IPS DF 6.9 (cell line): ENCODE measurements at regions not wholly inside any gene's neighbourhood (a gene's known extent, or its start where the extent isn't known, plus 50 kb on each side); places are given as distances from the start of the nearest gene placed in this dataset.
"Not testable (repeated sequence)": the region's sequence is repeated elsewhere in the genome, so short reads cannot be mapped to it uniquely, and the experiment has no call there.

Experiments used
- DNase-seq: peaks from one replicate; pipeline ENCODE4 v3.0.0-alpha.2; 2013; ENCODE audit warnings: low read depth, low spot score
- H3K27ac ChIP-seq: one replicate; pipeline ENCODE4 v1.5.1; 2013; ENCODE audit warnings: low read length, control low read depth
- H3K27me3 ChIP-seq: 2 replicates; pipeline ENCODE4 v1.6.1; 2013; ENCODE audit warnings: mild to moderate bottlenecking, low read length; ENCODE audit not compliant: control insufficient read depth, insufficient read depth
- H3K36me3 ChIP-seq: 2 replicates; pipeline ENCODE4 v1.6.1; 2013; ENCODE audit warnings: low read length; ENCODE audit not compliant: control insufficient read depth, insufficient read depth
- H3K4me1 ChIP-seq: 2 replicates; pipeline ENCODE4 v1.6.1; 2013; ENCODE audit warnings: low read length; ENCODE audit not compliant: control insufficient read depth, insufficient read depth
- H3K4me3 ChIP-seq: 2 replicates; pipeline ENCODE4 v1.5.1; 2013; ENCODE audit warnings: mild to moderate bottlenecking, low read length
- H3K9me3 ChIP-seq: 2 replicates; pipeline ENCODE4 v1.6.1; 2013; ENCODE audit warnings: low read length, inconsistent platforms; ENCODE audit not compliant: control insufficient read depth, insufficient read depth
- WGBS: extraction: QIAGEN DNeasy Blood & Tissue Kit; methylation state at CpG from one replicate; pipeline ENCODE4 v1.1.7; 2013; ENCODE audit warnings: mixed read lengths, missing lambda C conversion rate; ENCODE audit not compliant: insufficient read length, insufficient coverage; 5-methylcytosine and 5-hydroxymethylcytosine counted together

DNA sequence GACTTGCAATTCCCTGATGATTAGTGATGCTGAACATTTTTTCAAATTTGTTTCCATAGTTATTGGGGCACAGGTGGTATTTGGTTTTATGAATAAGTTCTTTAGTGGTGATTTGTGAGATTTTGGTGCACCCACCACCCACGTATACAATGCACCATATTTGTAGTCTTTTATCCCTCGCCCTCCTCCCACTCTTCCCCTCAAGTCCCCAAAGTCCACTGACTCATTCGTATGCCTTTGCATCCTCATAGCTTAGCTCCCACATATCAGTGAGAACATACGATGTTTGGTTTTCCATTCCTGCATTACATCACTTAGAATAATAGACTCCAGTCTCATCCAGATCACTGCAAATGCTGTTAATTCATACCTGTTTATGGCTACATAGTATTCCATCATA, 167.3 kb downstream of the MYLK4 start:
- Histone ChIP-seq H3K27ac (no peak overlapping the region), H3K27me3 (no peaks in the 10 kb centered on the region), H3K4me3 (no peak overlapping the region), H3K4me1 (no peaks in the 10 kb centered on the region), H3K9me3 (no peaks in the 10 kb centered on the region), H3K36me3 (no peaks in the 10 kb centered on the region)
- no CpG with 5 or more reads among the region's 4 CpGs for WGBS
- no peak for DNase-seq

DNA sequence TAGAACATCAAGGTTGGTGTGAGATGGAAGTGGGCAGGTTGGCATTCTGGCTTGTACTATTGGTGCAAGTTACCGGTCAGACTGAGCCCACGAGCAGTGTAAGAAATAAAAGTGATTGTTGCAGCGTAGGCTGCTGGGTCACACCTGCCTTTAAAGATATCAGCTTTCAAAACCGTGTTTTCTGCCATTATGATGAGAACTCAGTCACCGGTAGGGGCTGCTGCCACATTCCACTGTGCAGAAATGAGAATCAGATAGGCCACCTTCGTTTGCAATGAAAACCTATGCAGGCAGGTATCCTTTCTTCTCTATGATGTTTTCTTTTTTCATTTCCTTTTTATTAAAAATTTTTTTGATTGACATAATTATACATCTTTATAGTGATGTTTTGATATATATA, 168.5 kb downstream of the MYLK4 start:
- no CpG with 5 or more reads among the region's 6 CpGs for WGBS

DNA sequence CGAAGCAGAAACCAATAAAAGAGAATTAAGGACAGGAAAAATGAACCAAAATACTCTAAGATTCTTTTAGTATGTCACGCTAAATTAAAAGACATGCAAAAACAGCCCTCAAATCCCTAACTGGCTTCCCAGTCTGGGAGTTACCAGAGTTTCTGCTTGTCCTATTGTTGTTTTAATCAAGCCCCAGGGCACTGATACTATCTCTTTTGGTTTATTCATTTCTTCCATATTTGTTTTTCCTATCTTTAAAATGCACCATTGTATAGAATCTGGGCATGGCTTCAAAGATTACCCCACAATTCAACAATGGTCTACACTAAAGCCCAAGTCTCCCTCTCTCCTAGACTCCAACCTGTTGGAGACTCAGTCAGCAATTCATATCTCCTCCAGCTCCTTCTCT, 169.1 kb downstream of the MYLK4 start:
- Histone ChIP-seq H3K27ac (no peak overlapping the region), H3K9me3 (no peaks in the 10 kb centered on the region), H3K27me3 (no peaks in the 10 kb centered on the region), H3K4me3 (no peak overlapping the region), H3K36me3 (no peaks in the 10 kb centered on the region), H3K4me1 (no peaks in the 10 kb centered on the region)
- WGBS: no CpG with 5 or more reads among the region's 2 CpGs
- no peak for DNase-seq

More for the DNA sequence above, 168.5 kb downstream of the MYLK4 start:
- H3K4me3 ChIP-seq: no peak overlapping the region
- no peaks in the 10 kb centered on the region for H3K9me3 ChIP-seq
- no peaks in the 10 kb centered on the region for H3K27me3 ChIP-seq
- DNase-seq: no peak
- no peaks in the 10 kb centered on the region for H3K36me3 ChIP-seq
- H3K4me1 ChIP-seq: no peaks in the 10 kb centered on the region
- H3K27ac ChIP-seq: no peak overlapping the region

DNA sequence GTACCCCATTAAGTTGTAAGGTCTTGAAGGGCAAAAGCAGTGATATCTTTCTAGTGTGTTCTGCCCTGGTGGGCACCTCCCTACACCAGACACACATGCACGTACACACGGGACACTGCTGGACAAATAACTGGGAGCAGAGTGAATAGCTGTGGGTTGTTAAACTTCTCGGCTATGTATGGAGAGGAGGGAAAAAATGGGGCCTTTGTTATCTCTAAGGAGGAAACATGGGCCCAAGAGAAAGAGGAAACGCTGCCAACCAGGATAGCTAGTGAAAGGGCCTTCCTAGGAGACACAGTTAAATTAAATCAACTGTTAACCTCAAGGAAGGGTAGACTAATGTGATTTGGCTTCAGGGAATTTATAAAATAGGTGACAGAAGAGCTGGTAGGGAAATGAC, 169.7 kb downstream of the MYLK4 start:
- DNase-seq: no peak
- Histone ChIP-seq H3K4me3 (no peak overlapping the region), H3K4me1 (no peaks in the 10 kb centered on the region), H3K27me3 (no peaks in the 10 kb centered on the region), H3K27ac (no peak overlapping the region), H3K9me3 (no peaks in the 10 kb centered on the region), H3K36me3 (no peaks in the 10 kb centered on the region)
- no CpG with 5 or more reads among the region's 4 CpGs for WGBS

DNA sequence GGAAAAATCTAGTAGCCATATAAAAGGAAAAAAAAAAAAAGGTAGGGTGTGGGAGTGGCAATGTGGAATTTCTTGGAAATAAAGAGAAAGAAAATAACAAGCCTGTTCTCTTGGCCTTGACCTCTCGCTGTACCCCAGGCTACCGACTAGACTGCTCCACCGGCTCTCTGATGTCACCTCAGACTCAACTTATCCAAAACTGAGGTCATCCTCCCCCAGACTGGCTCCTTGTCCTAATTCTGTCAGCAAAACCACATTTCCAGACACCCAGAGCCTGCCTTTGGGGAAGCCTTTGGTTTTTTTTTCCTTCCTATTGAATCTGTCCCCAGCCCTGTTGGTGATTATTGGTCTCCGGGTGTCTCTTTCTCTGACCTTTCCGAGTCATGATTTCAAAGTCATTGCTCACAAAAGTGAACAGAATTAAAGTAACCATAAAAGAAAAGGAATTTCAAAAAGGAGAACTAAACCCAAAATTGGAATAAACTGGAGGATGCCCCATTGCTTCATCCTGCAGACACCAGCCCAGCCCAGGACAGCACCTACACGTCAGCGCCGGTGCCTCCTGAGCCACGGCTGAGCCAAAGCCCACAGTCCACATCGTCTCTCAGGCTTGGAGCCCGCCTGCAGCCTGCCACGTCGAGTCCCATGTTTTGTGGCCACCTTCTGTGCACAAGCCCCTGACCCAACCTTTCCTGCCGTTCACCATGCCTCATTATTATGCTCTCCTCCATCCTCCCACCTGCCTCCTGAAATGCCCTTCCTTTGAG, 170.7 kb downstream of the MYLK4 start:
- Histone ChIP-seq H3K4me3 (no peak overlapping the region), H3K9me3 (no peaks in the 10 kb centered on the region), H3K4me1 (no peaks in the 10 kb centered on the region), H3K27me3 (no peaks in the 10 kb centered on the region), H3K27ac (no peak overlapping the region), H3K36me3 (no peaks in the 10 kb centered on the region)
- no peak for DNase-seq
- no CpG with 5 or more reads among the region's 14 CpGs for WGBS

DNA sequence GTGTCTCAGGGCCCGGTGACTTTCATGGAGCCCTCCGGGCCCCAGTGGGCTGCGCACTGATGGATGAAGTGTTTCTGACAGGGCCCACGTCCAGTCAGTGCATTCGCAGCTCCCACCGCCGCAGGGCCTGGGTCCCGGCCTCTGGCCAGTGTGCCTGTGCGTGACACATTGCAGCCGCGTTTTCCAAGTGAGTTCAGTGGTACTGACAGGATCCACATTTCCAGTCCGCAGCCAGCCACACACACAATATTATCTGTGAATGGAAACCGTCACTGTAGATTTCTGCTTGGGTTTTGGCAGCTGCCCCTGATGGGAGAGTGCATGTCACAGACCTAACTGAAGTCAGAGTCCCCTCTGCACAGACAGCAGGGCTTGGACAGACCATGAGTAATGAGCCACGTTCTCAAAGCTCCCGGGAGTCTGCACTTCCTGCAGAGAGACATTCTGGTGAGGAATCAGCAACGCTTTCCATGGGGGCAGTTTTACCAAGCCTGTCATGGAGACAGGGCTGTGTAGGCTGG, 171.4 kb downstream of the MYLK4 start:
- no peaks in the 10 kb centered on the region for H3K4me1 ChIP-seq
- H3K9me3 ChIP-seq: no peaks in the 10 kb centered on the region
- no peak overlapping the region for H3K4me3 ChIP-seq
- H3K27ac ChIP-seq: no peak overlapping the region
- DNase-seq: no peak
- no peaks in the 10 kb centered on the region for H3K27me3 ChIP-seq
- WGBS: no CpG with 5 or more reads among the region's 16 CpGs
- H3K36me3 ChIP-seq: no peaks in the 10 kb centered on the region

DNA sequence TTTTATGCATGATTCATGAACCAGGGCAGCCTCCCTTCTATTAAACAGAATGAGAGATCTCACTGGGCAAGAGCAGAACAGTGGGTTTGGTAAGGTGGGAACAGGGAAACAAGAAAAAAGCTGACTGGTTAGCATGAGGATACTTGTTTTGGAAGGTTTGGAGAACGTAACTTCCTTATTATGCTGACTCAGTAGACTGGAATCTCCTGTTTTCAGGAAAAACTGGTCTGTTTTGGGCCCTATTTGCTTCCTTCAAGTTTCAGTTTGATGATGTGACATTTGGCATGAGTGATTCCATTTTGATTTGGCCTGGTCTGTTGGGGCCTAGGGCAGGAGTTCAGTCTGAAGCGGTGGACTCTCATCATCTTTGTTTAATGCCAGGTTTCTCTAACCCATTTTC, 172.0 kb downstream of the MYLK4 start:
- Histone ChIP-seq H3K9me3 (no peaks in the 10 kb centered on the region), H3K27ac (no peak overlapping the region), H3K36me3 (no peaks in the 10 kb centered on the region), H3K27me3 (no peaks in the 10 kb centered on the region), H3K4me1 (no peaks in the 10 kb centered on the region), H3K4me3 (no peak overlapping the region)
- no peak for DNase-seq
- WGBS: no CpG with 5 or more reads among the region's 2 CpGs

DNA sequence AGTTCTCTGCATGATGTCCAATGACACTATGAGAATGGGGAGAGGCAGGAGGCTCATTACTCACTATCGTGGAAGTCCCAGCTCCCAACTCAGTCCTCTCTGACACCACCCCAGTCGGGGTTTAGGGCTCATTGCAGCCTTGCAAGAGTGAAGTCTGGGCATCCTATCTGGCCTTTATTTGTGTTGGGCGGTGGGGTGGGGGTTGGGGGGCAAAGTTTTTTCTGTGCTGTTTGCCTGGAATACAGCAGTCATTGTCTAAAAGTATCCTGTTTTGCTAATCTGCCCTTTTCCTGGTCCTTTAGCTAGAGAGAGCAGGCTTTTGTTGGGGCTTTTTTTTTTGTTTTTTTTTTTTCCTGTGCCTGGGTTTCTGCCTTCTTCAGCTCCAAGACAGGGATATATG, 174.2 kb downstream of the MYLK4 start:
- no peak for DNase-seq
- WGBS: no CpG with 5 or more reads among the region's 3 CpGs
- H3K27me3 ChIP-seq: no peaks in the 10 kb centered on the region
- H3K27ac ChIP-seq: no peak overlapping the region
- no peaks in the 10 kb centered on the region for H3K4me1 ChIP-seq
- H3K4me3 ChIP-seq: no peak overlapping the region
- no peaks in the 10 kb centered on the region for H3K36me3 ChIP-seq
- H3K9me3 ChIP-seq: no peaks in the 10 kb centered on the region

DNA sequence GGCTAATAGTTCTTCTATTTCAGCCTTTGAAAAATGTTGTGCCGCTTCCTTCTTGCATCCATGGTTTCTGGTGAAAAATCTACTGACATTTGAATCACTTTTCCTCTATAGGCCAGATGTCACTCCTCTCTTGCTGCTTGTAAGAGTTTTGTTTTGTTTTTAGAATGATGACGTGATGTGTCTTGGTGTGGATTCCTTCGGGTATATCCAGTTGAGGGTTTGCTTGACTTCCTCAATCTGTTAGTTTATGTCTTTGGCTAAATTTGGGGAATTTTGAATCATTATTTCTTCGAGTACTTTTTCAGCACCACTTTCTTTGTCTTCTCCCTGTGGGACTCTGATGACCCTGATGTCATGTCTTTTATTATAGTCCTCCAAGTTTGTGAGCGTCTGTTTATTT, 175.5 kb downstream of the MYLK4 start:
- Histone ChIP-seq H3K27me3 (no peaks in the 10 kb centered on the region), H3K4me3 (no peak overlapping the region), H3K27ac (no peak overlapping the region), H3K9me3 (no peaks in the 10 kb centered on the region), H3K4me1 (no peaks in the 10 kb centered on the region), H3K36me3 (no peaks in the 10 kb centered on the region)
- no peak for DNase-seq
- WGBS: no CpG with 5 or more reads among the region's 5 CpGs

DNA sequence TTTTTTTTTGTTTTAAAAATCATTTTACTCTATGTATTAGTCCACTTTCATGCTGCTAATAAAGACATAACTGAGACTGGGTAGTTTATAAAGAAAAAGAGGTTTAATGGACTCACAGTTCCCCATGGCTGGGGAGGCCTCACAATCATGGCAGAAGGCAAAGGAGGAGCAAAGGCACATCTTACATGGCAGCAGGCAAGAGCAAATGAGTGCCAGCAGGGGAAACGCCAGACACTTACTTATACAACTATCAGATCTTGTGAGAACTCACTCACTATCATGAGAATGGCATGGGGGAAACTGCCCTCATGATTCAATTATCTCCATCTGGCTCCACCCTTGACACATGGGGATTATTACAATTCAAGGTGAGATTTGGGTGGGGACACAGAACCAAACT, 181.3 kb downstream of the MYLK4 start:
- not testable (repeated sequence) for DNase-seq, H3K36me3 ChIP-seq, H3K27ac ChIP-seq, H3K4me1 ChIP-seq, H3K9me3 ChIP-seq, H3K4me3 ChIP-seq, H3K27me3 ChIP-seq
- WGBS: no CpG with 5 or more reads among the region's 1 CpG

DNA sequence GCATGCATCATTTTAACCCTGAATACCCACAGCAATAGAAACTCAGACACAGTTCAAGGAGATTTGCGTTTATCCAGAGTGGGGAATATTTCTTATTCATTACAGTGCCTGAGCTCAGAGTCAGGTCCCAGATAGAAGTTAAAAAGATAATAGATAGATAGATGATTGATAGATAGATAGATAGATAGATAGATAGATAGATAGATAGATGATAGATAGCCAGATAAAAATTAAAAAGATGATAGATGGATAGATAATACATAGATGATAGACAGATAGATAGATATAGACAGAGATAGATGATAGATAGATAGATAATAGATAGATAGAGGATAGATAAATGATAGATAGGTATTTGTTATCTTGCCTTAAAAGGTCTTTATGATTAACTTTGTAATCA, 184.7 kb downstream of the MYLK4 start:
- H3K4me3 ChIP-seq: no peak overlapping the region
- no peak overlapping the region for H3K27ac ChIP-seq
- H3K4me1 ChIP-seq: no peaks in the 10 kb centered on the region
- DNase-seq: no peak
- no peaks in the 10 kb centered on the region for H3K9me3 ChIP-seq
- WGBS: no CpG with 5 or more reads among the region's 1 CpG
- no peaks in the 10 kb centered on the region for H3K27me3 ChIP-seq
- H3K36me3 ChIP-seq: no peaks in the 10 kb centered on the region
